SW480 (cell line): ENCODE measurements at regions not wholly inside any gene's neighbourhood (a gene's known extent, or its start where the extent isn't known, plus 50 kb on each side); places are given as distances from the start of the nearest gene placed in this dataset.
"Not testable (repeated sequence)": the region's sequence is repeated elsewhere in the genome, so short reads cannot be mapped to it uniquely, and the experiment has no call there.

Source experiments
- DNase-seq: peaks from one replicate; pipeline ENCODE4 v3.0.0-alpha.2; 2016; ENCODE audit warnings: low spot score

DNA sequence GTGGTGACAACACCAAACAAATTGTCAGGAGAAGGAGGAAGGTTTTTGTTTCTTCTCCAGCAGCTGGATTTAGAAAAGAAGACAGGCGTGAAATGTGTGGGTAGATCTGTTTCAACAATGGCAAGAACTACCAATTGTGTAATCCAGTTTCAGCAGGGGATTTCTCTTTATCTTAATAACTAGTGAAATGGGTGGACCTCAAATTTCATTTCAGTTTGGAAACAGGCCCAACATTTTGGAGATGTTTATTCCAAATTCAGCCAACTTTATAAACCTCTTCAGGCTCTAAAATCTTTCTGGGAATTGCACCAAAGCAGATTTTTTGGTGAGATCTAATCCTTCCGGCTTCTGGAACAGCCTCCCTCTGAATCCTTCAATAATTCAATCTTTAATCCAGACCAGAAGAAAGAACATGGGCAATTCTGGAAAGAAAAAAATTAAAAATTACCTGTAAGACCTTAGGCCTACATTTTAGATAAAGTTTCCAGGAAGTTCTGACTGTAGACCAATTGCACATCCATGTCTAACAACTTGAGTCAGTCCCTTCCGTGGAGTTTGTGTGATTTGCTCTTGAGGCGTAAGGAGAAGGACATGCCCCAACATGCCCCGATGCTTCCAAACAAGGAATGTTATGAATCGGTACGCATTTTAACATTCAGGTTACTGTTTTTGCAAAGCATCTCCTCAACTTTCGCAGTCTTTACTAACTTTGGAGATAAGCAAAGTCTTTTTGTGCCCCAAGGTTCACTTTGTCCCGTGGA lies 423.6 kb downstream of the IRX1 start:
- no peak for DNase-seq

DNA sequence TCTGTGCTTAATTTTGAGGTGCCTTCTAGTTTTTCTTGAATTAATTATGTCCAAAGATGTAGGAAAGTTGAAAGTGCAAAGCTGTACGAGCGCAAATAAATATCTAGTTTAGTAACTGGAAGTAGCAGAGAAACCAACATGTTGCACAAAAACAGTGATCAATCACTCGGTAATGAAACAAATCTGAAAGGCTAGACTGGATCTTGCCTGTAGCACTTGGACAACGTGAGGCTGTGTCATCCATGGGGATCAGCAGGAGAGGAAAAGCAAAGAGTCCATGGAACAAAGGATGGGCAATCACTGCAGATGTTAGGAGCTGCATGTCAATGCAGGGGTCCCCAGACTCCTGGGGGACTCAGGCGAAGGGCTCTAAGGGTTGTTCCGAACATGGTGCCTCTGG lies 424.2 kb downstream of the IRX1 start:
- no peak for DNase-seq

DNA sequence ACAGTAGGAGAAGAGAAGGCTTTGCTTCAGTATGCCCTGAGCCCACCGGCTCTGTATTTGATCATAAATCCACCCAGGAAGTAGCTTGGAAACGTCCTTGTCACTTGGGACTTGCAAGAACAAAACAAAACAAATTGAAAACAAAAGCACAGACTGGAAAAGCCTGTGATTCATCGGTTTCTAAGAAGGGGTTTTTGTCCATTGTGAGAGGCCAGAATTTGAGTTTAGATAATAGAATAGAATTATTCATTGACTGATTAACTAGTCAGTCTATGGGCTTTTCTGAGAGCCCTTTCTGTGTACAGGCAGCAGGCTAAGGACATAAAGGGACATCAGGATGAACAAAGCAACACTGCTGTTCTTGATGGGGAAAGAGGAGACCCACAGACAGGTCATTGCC lies 424.8 kb downstream of the IRX1 start:
- DNase-seq, result no peak

DNA sequence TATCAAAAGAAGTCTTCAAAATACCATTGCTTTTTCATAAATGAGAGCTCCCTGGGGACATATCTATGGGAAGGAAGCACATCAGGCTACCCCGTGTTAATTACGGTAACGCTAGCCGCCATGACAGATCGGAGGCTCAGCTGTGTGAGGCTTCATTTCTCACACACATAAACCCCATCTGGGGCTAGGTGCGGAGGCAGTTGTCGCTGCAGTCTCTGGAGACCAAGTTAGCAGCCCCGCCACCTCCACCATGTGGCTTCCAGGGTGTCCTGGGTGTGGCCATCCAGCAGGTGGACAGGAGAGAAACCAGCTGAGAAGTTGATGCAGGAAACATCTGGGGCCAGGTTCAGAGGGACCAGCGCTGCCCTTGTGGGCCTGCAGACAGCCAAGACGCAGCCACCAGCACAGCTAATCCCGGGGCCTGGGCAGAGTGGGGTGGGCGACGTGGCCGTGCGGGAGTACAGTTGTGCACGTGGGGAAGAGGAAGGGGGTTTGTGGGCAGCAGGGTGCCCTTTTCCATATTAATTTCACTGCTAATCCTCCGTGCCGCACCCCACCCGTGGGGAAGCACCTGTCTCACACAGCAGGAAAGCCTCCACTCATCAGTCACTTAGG lies 426.5 kb downstream of the IRX1 start:
- no peak for DNase-seq

DNA sequence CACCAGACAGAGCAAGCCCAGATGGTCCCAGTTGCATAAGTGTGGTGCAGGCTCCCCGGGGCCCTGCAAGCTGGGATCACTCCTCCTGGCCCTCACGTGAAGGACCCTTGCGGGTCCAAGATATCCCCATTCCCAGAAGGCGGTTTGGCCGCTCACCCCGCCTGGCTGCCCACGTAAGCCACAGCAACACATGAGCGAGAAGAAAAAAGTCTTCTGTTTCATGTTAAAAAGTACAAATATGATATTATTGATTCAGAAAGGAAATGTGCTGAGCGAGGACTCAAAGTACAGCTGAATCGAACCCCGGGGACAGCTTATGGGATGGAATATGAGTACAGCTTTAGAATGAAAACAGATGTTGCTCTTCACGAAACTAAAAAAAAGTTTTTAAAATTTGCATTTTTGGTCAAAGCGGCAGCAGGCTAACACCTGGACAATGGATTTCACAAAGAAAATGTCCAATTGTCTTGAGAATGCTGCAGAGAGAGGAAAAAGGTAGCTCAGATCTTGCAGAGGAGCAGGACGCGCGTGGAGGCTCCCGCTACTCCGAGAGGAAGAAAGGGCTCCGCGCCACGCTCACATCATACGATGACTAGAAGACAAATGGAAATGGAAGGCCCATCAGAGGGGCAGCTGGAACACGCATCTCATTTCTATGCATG lies 427.6 kb downstream of the IRX1 start:
- no peak for DNase-seq

DNA sequence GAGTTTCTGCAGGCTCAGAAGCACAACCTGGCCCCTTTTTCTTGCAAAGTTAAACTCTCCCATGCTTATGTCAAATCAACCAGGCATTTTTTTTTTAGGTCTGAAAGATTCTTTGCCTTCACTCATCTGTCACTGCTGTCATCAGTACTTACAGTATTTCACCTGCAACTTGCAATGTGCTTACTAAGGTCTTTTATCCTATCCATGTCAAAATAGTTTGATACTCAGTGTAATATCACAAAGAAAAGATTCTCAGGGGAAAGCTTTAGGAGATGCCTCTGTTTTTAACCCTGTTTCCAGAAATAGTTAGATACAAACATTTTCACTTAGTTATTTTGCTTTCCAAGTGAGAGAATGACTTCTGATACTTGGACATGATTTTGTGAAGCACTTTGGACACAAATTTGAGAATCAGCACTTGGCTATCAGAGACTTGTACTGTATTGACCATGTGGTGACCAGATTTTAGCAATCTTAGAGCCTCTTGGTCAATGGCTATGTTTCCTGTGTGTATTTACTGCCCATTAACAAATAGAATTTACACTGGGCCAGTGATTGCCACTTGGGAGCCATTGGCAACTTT lies 428.2 kb downstream of the IRX1 start:
- DNase-seq, result no peak

DNA sequence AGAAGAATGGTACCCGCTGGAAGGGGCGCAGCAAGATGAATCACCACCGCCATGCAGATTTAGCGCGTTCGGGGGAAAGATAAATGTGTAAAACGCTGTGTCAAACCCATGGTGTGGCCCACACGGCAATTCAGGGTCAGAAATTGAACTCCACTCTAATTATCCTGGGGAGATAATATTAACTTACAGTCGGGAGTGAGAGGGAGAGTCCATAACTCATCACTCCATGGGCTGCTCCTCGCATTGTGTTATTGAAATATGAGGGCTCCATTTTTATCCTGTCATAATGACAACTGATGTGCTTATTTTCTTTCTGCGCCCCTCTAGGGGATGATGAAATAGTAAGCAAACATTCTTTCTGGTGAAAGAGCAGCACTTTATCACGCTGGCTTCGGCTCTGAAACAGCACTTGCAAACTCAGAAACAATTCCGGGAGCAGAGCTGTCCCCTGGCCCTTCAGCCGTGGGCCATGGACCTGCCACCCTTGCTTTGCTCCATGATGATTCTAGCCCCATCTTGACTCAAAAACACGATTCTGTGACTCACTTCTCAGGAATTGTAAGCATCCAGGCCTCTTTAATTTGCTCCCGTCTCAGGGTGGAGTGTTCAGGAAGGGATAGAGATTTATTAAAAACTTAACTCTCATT lies 431.6 kb downstream of the IRX1 start:
- peak; percentile 11 for DNase-seq

DNA sequence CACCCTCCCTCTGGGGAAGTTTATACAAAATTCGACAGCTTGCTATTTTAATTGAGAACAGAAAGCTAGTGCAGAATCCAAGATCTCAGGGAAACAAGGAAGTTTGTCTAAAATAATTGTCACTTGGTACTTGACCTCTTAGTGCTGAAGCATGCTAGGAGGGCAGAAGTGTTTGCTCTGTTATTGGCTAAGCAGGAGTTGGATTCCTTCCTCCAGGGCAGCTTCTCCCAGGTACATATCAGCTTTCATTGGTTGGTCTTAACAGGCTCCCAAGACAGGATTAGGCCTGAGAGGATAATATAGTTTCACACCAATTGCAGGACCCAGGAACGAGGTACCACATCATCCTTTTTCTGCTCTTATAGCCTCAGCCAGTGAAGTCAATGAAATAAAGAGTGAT lies 432.8 kb downstream of the IRX1 start:
- no peak for DNase-seq

DNA sequence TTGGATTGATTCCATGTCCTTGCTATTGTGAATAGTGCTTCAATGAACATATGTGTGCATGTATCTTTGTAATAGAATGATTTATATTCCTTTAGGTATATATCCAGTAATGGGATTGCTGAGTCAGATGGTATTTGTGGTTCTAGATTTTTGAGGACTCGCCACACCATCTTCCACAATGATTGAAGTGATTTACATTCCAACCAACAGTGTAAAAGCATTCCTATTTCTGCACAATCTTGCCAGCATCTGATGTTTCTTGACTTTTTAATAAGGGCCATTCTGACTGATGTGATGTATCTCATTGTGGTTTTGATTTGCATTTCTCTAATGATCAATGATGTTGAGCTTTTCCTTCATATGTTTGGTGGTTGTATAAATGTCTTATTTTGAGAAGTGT lies 437.9 kb downstream of the IRX1 start:
- DNase-seq, result not testable (repeated sequence)

DNA sequence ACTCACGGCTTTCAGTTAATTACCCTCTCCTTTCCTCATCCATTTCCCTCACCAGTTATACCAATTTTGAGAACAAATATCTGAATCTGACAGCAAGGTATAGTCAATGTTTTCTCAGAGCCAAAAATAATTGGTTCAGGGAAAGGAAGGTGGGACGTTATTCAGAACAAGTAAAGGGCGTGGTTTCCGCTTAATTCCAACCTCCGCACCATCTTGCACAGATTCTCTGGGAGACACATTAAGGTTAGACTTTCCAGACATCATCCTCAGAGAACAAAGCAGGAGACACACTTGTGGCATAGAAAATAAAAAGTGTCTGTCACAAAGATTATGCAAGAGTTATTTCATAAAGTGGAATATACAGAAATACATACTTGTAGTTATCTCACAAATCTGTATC lies 441.2 kb downstream of the IRX1 start:
- no peak for DNase-seq

DNA sequence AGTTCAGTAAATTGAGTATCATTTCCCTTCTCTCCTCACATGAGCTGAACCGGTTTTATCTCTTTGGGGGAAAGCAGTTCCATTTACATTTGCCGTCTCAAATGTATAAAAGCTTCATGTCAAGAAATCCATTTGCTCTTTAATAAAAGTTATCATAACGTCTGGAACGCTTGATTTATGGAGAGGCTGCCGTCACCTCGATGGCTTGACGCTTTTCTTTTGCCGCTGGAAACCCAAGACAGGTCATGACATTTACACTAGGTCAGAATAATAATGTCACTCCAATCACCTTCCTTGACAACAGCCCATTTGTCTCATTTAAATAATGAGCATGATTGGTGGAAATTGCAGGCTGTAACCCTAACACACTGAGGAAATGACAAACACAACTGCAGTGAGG lies 443.4 kb downstream of the IRX1 start:
- DNase-seq, result no peak

DNA sequence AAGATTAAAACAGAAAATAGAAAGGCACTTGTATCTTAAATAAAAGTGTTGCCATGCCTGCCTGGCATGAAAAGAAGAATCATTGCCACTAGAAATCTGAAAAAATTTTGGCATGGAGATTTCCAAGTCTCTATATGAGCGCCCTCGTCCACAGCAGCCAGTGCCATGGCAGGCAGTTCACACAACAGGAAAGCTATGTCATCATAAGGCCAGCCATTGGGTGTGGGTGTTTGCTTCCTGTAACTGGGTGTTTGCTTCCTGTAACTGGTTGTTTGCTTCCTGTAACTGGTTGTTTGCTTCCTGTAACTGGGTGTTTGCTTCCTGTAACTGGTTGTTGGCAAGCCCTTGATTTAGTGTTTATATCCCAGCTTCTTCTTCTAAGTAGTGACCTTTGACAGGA lies 446.7 kb downstream of the IRX1 start:
- DNase-seq, result no peak

DNA sequence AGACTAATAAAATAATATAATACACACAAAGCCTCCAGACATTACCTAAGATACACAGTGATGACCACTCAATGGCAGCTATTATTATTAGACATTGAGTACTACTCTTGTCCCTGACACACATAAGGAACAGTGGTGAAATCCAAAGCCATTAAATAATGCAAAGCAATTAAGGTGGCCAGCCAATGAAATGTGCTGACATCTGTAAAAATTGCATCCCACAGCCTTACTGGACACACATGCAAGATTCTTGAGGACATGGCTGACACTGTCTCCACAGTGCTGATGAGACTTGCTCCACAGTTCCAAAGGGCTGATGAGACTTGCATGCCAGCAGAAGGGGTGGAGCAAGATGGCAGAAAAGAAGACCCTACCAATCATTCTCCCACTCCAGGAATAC lies 447.5 kb downstream of the IRX1 start:
- no peak for DNase-seq

DNA sequence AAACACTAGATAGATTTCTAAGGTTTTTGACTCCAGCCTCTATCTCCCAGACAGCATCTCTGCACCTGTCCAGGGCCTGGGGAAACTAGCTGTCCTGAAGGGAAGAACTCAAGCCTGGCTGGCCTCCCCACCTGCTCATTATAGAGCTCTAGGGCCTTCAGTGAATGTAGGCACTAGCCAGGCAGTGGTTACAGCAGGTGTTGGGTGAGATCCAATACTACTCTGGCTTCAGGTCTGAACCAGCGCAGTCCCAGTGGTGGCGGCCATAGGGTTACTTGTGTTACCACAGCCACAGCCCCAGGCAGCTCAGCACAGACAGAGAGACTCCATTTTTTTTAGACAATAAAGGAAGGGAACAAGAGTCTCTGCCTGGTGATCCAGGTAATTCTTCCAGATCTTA lies 449.2 kb downstream of the IRX1 start:
- no peak for DNase-seq

DNA sequence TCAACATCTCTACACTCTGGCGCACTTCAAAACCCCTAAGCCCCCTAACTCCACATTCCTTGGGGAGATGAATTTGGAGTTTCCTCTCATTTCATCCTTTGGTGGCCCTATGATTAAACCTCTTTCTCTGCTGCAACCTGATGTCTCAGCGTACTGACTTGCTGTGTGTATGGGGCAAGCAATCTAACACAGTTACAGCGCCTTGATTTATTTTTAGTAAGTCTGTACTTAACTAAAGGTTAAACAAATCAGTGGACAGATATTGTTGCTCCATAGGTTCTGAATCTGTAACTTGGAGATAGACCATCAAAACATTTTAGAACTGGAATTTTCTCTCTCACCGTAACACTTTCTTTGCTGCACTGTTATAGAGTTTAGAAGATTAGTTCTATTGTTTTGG lies 452.8 kb downstream of the IRX1 start:
- no peak for DNase-seq

DNA sequence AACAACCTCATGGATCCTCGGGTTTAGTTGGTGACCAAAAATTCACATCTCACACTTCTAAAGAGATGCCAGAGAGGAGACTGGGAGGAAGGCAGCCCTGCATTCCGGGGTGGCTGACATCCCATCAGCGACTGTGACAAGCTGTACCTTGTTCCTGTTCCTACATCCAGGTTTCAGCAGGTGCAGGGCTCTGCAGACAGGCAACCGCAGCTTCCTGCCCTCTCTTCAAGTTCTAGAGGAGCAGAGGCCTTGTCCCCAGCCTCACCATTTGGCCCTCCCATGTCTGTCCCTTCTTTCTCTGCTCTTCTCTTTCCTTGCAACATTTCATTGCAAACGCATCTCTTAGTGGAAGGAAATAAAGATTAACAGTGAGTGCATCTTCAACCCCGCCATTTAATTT lies 454.6 kb downstream of the IRX1 start:
- DNase-seq, result no peak

DNA sequence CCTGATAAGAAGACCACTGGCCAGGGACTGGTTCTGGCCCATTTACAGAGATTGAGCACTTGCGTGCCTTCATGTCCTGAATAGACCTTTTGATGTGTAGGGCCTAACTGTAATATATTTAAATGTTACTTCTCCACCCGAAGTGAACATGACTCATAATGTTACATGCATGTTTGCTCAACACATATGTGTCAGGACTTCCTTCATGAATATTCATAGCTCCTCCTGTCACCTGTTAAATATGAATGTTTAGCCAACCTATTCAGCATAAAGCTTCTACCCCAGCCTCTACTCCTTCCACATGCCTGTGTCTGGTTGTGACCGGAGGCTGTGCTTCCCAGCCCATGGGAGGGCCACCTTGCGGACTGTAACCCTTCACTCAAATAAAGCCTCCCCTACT lies 457.5 kb downstream of the IRX1 start:
- DNase-seq, result no peak

DNA sequence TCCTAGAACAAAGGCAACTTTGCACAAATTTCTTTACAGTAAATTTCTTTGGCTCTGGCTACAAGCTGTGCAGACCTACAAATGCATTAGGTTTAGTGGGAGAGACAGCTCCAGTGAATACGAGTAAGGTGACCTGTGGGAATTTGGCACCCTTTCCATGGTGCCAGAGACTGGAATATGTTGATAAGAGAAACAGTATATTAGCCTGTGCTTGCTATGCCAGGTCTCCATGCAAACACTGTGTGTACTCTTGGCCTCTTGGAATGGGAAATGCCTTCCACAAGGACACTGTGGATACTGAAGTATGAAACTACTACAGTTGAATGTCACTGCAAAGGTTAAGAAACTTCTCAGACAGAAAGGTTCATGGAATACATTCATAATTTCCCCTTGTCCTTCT lies 458.5 kb downstream of the IRX1 start:
- DNase-seq, result no peak

DNA sequence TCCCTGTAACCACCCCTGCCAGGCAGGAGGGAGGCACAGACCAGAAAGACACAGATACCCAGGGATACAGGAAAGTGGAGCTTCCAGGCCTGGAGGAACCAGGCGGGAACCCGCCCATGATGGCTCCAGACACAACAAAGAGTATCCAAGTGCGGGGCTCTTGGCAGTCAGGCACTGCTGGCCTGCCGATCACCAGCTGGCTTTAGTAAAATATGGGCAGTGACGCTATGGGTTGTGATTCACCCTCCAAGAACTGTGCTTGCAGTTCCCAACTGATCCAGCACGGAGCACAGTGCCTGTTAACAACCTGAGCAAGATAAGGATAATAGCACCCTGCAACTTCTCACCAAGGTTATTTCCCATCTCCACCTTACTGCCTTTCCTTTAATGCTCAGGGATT lies 463.3 kb downstream of the IRX1 start:
- DNase-seq, result peak; percentile 22

DNA sequence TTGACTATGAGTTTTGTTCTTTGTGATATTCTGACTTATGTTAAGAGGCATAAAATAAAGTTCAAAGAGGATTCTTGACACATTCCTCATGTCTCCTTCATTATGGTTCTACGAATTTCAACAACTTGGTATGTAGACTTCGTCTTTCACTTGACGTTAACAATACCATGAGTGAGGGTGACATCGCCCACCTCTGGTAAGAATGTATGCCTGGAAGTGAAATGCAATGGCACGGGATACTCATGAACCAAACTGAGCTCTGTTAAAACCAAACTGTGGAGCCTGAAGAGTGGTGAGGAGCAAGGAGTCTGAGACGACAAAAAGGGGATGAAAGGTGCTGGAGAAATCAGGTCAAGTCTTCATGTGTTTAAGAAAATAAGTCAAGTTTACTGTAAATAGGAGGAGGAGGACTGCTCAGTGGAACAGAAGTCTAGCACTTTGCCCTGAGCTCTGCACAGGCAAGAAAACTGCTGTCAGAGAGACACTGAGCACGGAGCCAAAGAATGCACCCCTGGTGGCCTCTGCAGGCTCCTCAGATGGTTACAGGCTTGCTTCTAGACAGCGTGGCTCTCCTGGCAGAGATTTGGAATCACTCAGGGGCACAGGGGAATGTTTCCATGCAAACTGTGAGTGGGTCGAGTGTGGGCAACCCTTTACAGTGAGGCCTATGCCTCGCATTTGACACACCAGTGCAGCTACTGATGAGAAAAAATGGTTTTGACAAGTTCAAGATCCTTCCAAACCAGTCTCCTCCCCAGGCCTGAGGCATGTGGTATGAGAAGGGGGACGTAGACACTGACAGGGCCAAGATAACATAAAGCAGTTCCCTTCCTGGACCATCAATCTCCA lies 470.1 kb downstream of the IRX1 start:
- no peak for DNase-seq

DNA sequence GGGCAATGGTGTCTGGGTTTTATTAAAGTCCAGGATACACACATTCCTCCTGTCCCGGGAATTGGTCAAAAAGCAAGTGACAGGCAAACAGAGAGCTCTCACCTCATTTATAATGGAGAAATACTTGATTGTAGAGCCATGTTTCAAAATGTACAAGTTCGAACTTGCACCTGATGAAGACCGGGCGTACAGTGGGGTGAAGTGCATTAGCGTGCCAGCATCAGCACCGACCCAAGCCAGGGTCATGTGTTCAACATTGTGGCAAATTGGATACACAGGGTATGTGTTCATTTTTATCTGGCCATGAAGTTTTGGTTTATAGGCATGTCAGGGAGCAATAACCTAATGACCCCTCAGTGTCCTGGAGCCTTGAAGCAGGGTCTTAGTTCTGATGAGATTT lies 472.5 kb downstream of the IRX1 start:
- DNase-seq, result no peak

DNA sequence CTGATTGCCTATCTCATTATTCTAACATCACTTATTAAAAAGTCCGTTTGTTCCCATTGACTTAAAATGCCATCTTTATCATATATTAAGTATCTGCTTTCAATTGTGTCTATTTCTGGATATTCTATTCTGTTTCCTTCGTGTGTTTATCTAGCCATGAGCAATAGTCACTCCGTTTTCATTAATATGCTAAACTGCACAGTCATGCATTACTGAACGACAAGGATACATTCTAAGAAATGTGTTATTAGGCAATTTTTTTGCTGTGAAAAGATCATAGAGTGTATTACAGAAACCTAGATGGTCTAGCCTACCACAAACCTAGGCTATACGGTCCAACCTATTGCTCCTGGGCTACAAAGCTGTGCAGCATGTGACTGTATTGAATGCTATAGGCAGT lies 482.9 kb downstream of the IRX1 start:
- no peak for DNase-seq
